ENCODE measurements at regions not wholly inside any gene's neighbourhood (a gene's known extent, or its start where the extent isn't known, plus 50 kb on each side); places are given as distances from the start of the nearest gene placed in this dataset.

DNA sequence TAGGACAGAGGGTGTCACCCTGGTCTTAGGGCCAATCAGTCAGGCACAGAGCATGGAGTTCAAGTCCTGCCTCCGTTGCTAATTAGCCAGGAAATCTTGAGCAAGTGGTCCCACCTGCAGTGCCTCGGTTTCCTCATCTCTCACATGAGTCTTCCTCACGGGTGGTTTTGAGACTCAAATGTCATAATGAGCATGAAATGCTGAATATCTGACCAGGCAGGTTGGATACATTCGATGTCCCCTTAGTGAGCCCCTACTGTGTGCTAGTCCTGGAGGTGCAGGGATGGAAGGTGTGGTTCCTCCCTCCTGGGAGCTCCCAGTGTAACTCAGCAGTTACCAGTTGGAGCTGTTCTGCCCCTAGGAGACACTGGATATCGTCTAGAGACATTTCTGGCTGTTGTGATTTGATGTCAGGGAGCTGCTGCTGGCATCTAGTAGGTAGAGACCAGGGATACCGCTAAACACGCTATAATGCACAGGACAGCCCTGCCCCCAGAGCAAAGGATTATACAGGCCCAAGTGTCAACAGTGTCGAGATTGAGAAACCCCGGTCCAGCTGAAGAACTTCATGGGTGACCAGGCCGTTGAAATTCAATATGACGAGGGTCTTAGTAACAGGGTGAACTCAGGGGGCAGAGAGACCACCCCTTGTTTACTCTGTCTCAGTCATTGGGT is 118.5 kb upstream of the TWIST2 start:
- no peak for DNase-seq
- no peak for TF ChIP-seq POLR2A (IDR thresholded peaks at IDR 0.05)
- TF ChIP-seq, protein P1, sequence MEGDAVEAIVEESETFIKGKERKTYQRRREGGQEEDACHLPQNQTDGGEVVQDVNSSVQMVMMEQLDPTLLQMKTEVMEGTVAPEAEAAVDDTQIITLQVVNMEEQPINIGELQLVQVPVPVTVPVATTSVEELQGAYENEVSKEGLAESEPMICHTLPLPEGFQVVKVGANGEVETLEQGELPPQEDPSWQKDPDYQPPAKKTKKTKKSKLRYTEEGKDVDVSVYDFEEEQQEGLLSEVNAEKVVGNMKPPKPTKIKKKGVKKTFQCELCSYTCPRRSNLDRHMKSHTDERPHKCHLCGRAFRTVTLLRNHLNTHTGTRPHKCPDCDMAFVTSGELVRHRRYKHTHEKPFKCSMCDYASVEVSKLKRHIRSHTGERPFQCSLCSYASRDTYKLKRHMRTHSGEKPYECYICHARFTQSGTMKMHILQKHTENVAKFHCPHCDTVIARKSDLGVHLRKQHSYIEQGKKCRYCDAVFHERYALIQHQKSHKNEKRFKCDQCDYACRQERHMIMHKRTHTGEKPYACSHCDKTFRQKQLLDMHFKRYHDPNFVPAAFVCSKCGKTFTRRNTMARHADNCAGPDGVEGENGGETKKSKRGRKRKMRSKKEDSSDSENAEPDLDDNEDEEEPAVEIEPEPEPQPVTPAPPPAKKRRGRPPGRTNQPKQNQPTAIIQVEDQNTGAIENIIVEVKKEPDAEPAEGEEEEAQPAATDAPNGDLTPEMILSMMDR (IDR thresholded peaks at IDR 0.05), result no peak
- WGBS, 4 donors, result 77 to 90% (median 83%) methylated on average over 11 of the region's 11 CpGs

DNA sequence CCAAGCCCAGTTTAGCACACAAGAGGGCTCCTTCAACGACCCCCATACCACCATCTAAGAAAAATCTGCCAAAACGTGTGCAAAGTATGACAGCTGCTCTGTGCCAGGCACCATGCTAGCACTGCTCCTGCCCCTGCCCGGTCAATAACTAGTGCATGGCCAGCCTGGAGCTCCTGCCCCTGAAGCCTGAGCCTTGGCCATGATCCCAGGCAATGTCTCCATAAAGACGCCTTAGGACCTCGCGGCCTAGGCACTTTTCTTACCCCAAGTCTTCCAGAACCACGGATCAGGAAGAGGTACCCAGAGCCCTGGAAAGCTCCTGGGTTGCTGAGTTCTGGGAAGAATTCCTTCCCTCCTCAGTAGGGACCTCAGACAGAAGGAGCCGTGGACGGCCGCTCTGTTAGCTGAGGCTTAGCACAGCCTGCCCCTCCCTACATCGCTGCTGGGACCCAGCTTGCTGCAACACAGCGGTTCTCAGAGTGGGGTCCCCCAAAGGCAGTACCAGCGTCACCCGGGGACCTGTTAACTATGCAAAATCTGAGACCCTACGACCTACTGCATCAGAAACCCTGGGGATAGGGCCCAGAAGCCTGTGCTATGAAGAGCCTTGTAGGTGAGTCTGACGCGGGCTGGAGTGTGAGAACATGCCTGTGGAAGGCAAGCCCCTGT is 117.8 kb upstream of the TWIST2 start:
- H3K27ac ChIP-seq, result peak overlapping the region in 1 of 12 donors; percentile 82
- WGBS, 4 donors, result 84 to 88% (median 86%) methylated on average over 15 to 17 of the region's 17 CpGs
- TF ChIP-seq POLR2A (IDR thresholded peaks at IDR 0.05), result no peak
- TF ChIP-seq, protein P1 (IDR thresholded peaks at IDR 0.05), result no peak

More for the DNA sequence above, 118.5 kb upstream of the TWIST2 start:
- Histone ChIP-seq H3K27ac (peak overlapping the region in 10 of 12 donors; percentile 27 to 82 (median 58)), H3K4me1 (peaks cover 0 to 18% (median 13%) of the 10 kb centered on the region in 12 donors), H3K4me3 (no peak overlapping the region), H3K36me3 (no peaks in the 10 kb centered on the region), H3K9me3 (peaks cover 0 to 11% (median 0%) of the 10 kb centered on the region in 12 donors), H3K27me3 (peaks cover 0 to 4% (median 0%) of the 10 kb centered on the region in 9 donors)
- intact Hi-C loops (cut with DNase I), result no loop called here
- no peak for ATAC-seq

DNA sequence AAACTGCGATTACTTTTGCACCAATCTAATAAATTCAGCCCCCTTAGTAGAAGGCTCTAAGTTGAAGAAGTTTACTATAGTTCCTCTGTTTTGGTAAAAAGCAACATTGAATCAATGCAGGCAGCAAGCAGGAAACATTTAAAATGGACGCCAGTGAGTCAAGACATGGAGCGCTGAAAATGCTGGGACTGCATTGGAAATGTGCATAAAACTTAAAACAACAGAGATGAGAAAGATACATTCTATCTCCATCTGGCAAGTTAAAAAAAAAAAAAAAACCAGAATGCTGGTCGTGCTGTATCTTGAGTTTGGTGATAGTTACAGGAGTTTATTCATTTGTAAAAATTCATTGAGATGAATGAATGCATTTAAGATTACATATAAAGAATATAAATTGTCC is 117.0 kb upstream of the TWIST2 start:
- Histone ChIP-seq H3K9me3 (peaks cover 0 to 5% (median 0%) of the 10 kb centered on the region in 12 donors), H3K27ac (no peak overlapping the region), H3K36me3 (no peaks in the 10 kb centered on the region), H3K4me1 (peaks cover 0 to 18% (median 13%) of the 10 kb centered on the region in 12 donors), H3K4me3 (no peak overlapping the region), H3K27me3 (no peaks in the 10 kb centered on the region)
- intact Hi-C loops (cut with DNase I), result no loop called here
- 83 to 86% (median 85%) methylated on average over 4 of the region's 4 CpGs for WGBS, 4 donors
- DNase-seq, result no peak
- no peak for ATAC-seq
- TF ChIP-seq, protein P1 (IDR thresholded peaks at IDR 0.05), result no peak
- no peak for TF ChIP-seq POLR2A (IDR thresholded peaks at IDR 0.05)

More for the DNA sequence above, 117.8 kb upstream of the TWIST2 start:
- Histone ChIP-seq H3K4me1 (peaks cover 0 to 18% (median 13%) of the 10 kb centered on the region in 12 donors), H3K36me3 (no peaks in the 10 kb centered on the region), H3K9me3 (peaks cover 0 to 11% (median 0%) of the 10 kb centered on the region in 12 donors), H3K4me3 (no peak overlapping the region), H3K27me3 (no peaks in the 10 kb centered on the region)
- DNase-seq, result no peak
- ATAC-seq, result no peak
- intact Hi-C loops (cut with DNase I), result no loop called here

DNA sequence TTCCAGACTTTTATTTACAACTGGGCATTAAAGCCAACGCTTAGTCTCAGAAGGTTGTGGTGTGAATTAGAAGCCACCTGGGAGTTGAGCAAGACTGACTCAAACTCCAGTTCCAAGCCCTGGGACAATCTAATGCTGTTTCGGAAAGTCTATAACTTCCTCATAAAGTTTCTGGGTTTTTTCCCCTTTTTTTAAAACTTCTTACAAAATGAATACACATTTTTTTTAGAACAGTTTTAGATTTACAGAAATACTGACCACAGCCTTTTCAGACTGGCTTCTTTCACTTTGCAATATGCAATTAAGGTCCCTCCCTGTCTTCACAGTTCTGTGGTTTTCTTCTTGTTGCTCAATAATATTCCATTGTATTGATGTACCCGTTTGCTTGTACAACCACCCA is 115.9 kb upstream of the TWIST2 start:
- no peak overlapping the region for H3K27ac ChIP-seq
- H3K36me3 ChIP-seq, result no peaks in the 10 kb centered on the region
- DNase-seq, result no peak
- no peak overlapping the region for H3K4me3 ChIP-seq
- peaks cover 0 to 18% (median 13%) of the 10 kb centered on the region in 12 donors for H3K4me1 ChIP-seq
- no peaks in the 10 kb centered on the region for H3K27me3 ChIP-seq
- ATAC-seq, result no peak
- no peaks in the 10 kb centered on the region for H3K9me3 ChIP-seq
- intact Hi-C loops (cut with DNase I), result no loop called here
- TF ChIP-seq POLR2A (IDR thresholded peaks at IDR 0.05), result no peak
- 77 to 82% (median 79%) methylated on average over 3 of the region's 3 CpGs for WGBS, 4 donors
